HUDEP-2 (cell line): ENCODE measurements at regions not wholly inside any gene's neighbourhood (a gene's known extent, or its start where the extent isn't known, plus 50 kb on each side); places are given as distances from the start of the nearest gene placed in this dataset.

Source experiments
- DNase-seq, 76 experiments: peaks; one replicate each; lab custom pipeline; 2025; ENCODE audit not compliant: unreplicated experiment in 76 of 76; lab: John Stamatoyannopoulos, UW

DNA sequence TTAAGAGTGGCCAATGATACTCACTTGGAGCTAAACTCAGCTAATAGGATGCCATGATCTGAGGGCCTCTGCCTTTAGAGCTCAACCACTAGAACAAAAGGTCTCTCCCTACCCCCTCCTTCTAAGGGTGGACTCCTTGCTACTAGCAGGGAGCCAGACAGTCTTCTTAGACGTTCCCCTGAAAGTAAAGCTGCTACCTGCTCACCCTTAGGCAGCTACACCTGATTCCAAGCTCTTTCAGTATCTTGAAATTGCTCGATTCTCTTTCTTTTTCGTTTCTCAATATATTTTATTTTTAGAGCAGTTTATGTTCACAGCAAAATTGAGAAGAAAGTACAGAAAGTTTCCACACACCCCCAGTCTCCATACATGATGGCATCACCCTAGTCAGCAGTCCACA is 112.6 kb upstream of the KCNJ15 start:
- no peak for DNase-seq

- DNase-seq = no peak
Measured at GRCh38 chr21:38145104-38145503, 111.7 kb upstream of the KCNJ15 start.

DNA sequence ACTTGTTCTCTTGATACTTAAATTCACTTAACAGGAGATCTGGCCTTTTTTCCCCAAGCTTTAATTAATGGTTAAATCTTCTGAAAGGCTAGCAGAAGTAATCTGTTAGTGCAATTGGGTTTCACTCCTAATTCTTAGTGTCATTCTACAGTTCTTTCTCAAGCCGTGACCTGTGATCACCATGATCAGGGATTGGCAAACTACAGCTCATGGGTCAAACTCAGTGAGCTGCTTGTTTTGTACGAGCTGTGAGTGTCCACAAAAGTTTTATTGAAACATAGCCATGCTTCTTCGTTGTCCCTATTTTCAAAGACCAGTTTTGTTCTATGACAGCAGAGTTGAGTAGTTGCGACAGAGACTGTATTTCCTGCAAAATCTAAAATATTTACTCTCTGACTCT is 109.4 kb upstream of the KCNJ15 start:
- no peak for DNase-seq

- no peak for DNase-seq
Measured at GRCh38 chr21:38148046-38148445, 108.7 kb upstream of the KCNJ15 start.

GRCh38 chr21:38151021-38151645 is 105.7 kb upstream of the KCNJ15 start:
- no peak for DNase-seq

DNA sequence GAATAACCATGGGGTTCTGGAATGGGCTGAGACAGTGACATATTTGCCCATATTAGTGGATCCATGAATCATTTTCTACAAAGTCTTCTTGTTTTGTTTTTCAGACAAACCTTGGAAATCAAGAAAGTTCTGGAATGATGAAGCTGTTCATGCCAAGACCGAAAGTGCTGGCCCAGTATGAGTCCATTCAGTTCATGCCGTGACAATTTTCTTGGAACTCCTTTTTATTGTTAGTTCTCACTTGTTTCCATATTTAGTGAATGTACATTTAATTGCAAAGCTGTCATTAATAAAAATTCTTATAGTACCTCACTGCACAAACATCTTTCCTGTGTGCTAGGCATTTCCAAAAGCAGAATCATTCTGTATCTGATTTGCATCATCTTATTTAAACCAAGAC is 100.6 kb upstream of the KCNJ15 start:
- DNase-seq = no peak

- DNase-seq = peak in 67 of 76 experiments; percentile 3 to 80 (median 50)
Measured at GRCh38 chr21:38159355-38159754, 97.4 kb upstream of the KCNJ15 start.

GRCh38 chr21:38165466-38166172 is 91.2 kb upstream of the KCNJ15 start:
- no peak for DNase-seq

DNA sequence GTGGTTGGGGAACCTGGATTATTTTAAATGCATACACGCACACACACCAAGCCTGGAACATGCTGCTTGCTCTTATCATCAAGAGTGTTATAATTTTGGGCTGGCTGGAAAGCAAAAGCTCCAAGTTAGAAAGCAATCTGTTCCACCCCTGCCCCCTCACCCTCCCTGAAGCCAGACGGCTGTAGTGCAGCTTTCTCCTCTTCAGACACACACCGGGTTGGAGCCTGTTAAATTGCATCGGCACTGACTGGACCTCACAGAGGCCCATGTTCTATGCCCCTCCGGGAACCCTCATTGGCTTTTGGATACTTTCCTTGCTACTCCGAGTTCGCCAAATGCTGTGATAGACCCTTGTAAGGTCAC is 90.6 kb upstream of the KCNJ15 start:
- no peak for DNase-seq

- no peak for DNase-seq
Measured at GRCh38 chr21:38167345-38167744, 89.4 kb upstream of the KCNJ15 start.

DNA sequence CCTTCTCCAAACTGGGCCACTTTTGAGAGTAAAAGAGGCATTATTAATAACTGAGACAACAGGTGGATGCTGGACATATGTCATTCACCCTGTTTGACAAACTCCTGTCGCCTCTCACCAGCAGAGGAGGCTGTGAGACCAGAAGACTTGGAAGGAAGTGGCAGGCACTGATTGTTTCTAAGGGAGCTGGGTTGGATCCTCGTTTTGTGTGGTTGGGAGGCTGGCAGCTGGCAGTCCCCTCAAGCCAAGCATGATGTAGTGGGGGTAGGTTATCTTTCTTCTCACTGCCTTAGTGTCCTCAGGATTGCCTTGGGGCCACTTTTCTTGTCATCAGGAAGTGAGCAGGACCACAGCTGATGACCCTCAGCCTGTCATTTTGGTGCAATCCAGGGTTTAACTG is 86.5 kb upstream of the KCNJ15 start:
- peak in 1 of 76 experiments; percentile 5 for DNase-seq

DNA sequence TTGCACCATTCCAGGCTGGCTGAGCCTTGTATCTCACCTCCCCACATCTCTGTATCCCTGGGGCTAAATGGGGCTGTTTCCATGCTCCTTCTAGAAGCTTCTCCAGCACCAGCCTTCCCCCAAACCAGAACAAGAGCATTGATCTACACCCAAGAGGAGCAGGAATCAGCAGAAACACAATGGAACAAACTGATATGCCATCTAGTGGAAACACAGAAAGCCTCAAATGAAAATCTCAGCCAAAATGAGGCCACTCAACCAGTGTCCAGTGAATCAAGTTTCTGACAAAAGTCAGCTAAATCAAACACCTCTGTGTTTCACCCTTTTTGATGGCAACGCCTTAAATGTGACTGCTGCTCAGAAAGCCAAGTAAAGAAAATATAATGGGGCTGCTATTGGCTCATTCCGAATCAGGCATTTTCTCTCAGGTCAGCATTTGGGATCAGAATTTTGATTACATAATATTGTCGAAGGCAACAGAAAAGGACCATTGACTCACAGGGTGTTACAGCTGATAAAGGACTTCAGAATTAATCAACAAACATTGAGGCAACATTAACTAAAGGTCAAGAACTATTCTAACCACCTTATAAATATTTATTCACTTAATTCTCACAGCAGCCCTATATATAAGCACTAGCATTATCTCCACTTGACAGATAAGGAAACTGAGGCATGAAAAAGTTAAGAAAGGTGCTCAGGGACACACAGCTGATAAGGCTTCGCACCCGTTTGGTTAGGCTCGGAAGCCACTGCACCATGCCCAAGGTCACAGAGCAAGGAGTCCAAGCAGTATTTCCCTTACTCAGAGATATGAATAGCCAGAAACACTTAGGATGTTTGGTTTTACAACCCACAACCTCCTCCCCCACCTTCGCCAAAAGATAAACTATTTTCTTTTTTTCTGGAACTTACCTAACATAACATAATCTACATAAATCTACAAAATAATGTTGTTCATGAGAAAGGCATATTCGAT is 85.8 kb upstream of the KCNJ15 start:
- no peak for DNase-seq

DNA sequence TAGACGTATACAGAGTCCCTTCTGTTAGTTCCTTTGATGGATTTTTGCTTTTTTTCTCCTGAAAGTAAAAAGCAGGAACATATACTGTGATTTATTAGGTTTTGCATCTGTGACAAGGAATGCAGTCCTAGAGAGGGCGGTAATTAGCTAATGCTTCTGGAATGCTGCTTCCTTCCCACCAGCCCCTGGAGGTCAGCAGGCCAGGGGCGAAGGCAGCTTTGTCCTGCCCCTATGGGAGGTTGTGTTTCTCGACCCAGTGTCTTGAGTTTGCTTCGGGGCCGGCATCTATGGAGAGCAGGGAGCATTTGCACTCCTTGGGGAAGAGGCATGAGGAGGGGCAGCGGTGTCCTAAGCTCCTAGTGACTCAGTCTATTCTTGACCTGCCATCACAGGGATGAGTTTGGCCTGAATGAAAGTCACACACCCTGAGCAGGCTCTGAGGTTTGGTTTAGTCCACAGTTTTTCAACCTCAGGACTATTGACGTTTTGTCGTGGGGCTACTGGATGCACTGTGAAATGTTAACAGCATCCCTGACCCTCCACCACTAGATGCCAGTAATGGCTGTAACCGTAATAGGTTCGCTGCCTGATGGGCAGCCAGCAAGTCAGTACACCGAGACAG is 85.0 kb upstream of the KCNJ15 start:
- peak in 1 of 76 experiments; percentile 6 for DNase-seq

DNA sequence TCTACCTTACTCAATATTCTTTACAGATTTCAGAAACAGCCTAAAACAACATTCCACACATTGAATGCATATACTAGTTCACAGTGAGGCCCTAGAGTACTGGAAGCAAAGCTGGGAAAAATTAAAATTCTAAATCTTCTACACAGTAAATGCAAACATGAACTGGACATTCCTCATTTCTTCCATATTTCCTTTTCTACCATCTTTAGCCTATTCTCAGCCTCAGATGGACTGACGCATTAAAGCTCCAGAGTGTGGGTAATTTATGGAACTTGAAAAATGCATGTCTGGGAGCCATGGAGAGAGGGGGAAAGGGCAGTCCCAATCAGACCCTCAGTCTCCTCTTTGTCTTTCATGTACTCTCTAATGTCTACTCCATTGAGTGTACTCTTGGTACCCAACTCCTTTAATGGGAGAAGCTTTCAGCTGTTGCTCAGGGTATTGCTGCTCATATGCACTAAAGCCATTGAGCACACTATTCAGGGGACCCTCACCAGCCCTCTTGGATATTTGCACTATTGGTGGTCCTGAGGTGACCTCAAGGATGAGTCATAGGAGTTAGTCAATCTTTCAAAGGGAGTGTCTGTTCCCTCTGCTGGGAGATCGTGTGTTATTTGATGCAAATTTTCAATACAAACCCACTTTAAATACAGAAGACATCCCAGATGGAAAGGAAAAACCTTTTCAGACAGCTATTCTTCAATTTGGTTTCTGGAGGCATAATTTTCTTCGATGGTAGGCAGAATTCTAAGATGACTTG is 83.3 kb upstream of the KCNJ15 start:
- no peak for DNase-seq

DNA sequence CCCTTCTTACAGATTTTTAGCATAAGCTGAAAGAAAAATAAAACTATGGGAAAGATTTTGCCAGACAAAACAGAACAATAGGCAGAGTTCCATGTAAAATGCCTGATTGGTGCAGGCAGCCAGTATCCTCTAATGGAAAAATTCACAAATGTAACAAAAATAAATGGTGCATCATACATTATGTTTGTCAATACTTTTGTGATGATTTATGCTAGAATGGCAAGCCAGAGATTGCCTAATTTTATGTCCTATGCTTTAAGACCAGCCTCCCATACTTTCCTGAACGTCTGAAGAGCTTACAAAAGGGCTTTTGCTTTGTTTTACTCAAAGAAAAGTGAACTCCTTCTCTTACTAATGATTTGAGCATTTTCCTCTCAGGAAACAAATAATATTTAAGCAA is 81.5 kb upstream of the KCNJ15 start:
- no peak for DNase-seq

DNA sequence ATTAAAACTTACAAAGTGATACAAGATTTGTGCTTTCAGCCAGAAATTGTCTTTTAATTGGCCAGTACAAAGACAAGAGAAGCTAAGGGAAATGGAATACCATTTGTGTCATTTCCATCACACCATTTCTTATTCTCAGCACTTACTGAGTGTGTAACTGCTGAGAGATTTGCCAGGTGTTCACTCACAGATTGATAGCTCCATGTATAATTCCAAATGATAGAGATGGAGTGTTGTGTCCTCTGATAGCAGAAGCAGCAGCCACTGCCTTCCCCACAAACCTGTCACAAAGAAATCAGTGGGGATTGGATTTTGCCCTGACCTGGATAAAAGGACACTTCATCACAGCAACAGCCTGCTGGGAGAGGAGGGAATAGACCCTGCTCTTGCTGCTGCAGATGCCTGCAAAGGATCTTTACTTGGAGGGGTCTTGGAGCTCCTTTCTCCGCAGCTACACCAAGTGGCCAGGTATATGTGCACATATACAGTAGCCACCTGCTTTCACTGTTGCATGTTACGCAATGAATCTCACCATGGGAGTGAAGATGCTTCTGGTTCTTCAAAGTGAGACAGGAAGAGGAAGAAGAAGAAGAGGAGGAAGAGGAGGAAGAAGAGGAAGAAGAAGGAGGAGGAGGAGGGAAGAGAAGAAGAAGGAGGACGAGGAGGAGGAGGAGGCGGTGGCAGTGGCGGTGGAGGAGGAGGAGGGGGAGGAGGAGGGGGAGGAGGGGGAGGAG is 78.7 kb upstream of the KCNJ15 start:
- DNase-seq = no peak

GRCh38 chr21:38178653-38179470 is 77.9 kb upstream of the KCNJ15 start:
- no peak for DNase-seq

- no peak for DNase-seq
Measured at GRCh38 chr21:38179511-38179910, 77.3 kb upstream of the KCNJ15 start.

DNA sequence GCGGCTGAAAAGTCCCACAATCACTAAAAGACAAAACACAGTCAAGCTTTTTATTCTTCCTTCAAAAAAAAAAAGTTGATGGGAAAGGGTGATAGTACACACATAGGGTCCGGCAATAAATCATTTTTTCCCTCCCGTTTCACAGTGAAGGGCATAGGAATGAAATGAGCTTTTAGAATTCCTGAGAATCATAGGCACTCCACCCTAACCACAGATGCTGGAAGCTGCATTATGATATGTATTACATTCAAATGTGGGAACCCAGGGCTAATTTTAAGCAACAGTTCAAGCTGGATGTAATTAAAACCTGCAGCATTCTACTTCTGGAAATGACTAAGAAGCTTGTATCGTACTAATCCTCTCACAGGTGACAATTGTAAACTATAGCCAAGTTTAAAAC is 75.7 kb upstream of the KCNJ15 start:
- DNase-seq = no peak
